Lower leg skin (tissue), 4 donors: ENCODE measurements at regions not wholly inside any gene's neighbourhood (a gene's known extent, or its start where the extent isn't known, plus 50 kb on each side); places are given as distances from the start of the nearest gene placed in this dataset.

ENCODE experiments used
- DNase-seq, 2 donors: peaks; one replicate each; pipeline ENCODE4 v3.0.0-alpha.2; 2019; ENCODE audit warnings: low spot score in 2 of 2
- H3K4me3 ChIP-seq: fragments of 200-600 bp; sonication (generic); 2 replicates; pipeline ENCODE4 v1.5.1; 2017; ENCODE audit warnings: mild to moderate bottlenecking, low read depth; ENCODE audit not compliant: poor library complexity, severe bottlenecking
- CTCF ChIP-seq, 3 donors: fragments of 450-650 bp; IDR thresholded peaks; one replicate each; pipeline ENCODE4 v1.5.1; 2016; ENCODE audit warnings: antibody characterized with exemption in 3 of 3, mild to moderate bottlenecking in 3 of 3, moderate library complexity in 2 of 3
- POLR2A ChIP-seq, 2 donors: fragments of 450-650 bp; IDR thresholded peaks; one replicate each; pipeline ENCODE4 v1.6.1; 2016 to 2017; ENCODE audit warnings: antibody characterized with exemption in 2 of 2, mild to moderate bottlenecking in 1 of 2, moderate library complexity in 1 of 2
- WGBS, 2 donors: methylation state at CpG; one replicate each; pipeline ENCODE4 v1.1.5; 2018; 5-methylcytosine and 5-hydroxymethylcytosine counted together
- intact Hi-C: fragments of 100-400 bp; cut with DNase I; formaldehyde crosslinking; loops from one replicate; pipeline ENCODE4 v1.15.0; 2023; ENCODE audit warnings: low total_unique reads

DNA sequence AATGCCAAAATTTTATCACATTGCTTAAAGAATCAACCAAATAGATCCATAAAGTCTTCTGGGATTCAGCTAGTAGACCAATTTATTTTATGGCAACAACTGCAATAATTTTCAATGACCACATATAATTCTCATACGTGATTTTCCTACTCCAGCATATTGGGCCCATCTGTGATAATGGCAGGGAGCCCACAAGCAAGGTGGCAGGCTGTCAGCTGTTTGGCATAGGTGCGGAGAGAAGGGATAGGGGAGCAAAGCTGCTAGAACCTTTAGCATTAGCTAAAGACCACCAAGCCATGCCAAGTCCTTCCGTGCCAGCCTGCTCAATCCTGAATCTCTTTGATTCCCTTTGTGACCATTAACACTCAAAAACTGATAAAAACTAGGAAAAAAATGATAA is 721.2 kb downstream of the XPNPEP1 start:
- WGBS, 2 donors: 71 to 85% methylated on average over 3 of the region's 3 CpGs
- no peak for DNase-seq
- intact Hi-C loops: no loop called here
- TF ChIP-seq POLR2A (IDR thresholded peaks at IDR 0.05) (no peak), CTCF (IDR thresholded peaks at IDR 0.05) (no peak)
- H3K4me3 ChIP-seq: no peak overlapping the region

- WGBS, 2 donors: 42 to 50% methylated on average over 2 of the region's 2 CpGs
- H3K4me3 ChIP-seq: no peak overlapping the region
- intact Hi-C loops: no loop called here
Observed at GRCh38 chr10:109200646-109201045, 722.7 kb downstream of the XPNPEP1 start.

GRCh38 chr10:109191823-109192222 is 731.5 kb downstream of the XPNPEP1 start:
- 73 to 82% methylated on average over 2 of the region's 2 CpGs for WGBS, 2 donors
- intact Hi-C loops: no loop called here
- no peak overlapping the region for H3K4me3 ChIP-seq
- TF ChIP-seq POLR2A (IDR thresholded peaks at IDR 0.05) (no peak), CTCF (IDR thresholded peaks at IDR 0.05) (no peak)
- DNase-seq: no peak

More at GRCh38 chr10:109200646-109201045, 722.7 kb downstream of the XPNPEP1 start:
- no peak for TF ChIP-seq CTCF (IDR thresholded peaks at IDR 0.05)
- no peak for TF ChIP-seq POLR2A (IDR thresholded peaks at IDR 0.05)
- DNase-seq: no peak

- TF ChIP-seq CTCF (IDR thresholded peaks at IDR 0.05) (no peak), POLR2A (IDR thresholded peaks at IDR 0.05) (no peak)
- no peak overlapping the region for H3K4me3 ChIP-seq
- DNase-seq: no peak
- 73 to 78% methylated on average over 5 of the region's 5 CpGs for WGBS, 2 donors
- intact Hi-C loops: no loop called here
Observed at GRCh38 chr10:109191341-109191740, 732.0 kb downstream of the XPNPEP1 start.

DNA sequence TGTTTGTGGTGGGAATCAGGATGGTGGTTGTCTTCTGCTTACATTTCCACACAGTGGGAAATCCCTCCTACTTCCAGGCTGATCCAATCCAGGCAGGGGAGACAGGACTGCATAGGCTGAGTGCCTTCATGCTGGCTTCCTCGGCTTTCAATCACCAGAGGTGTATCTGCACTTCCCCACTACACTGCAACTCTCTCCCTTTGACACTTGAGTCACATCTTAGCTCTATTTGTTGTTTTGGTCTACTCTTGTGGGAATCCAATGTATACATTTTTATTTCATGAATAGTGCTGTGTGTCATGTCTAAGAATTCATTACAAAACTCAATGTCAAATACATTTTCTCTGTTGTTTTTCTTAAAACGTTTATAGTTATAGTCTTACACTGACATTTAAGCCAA is 735.6 kb downstream of the XPNPEP1 start:
- TF ChIP-seq CTCF (IDR thresholded peaks at IDR 0.05) (no peak), POLR2A (IDR thresholded peaks at IDR 0.05) (no peak)
- no peak for DNase-seq
- no peak overlapping the region for H3K4me3 ChIP-seq
- 28% methylated on average over 2 of the region's 2 CpGs for WGBS, 2 donors
- intact Hi-C loops: no loop called here

DNA sequence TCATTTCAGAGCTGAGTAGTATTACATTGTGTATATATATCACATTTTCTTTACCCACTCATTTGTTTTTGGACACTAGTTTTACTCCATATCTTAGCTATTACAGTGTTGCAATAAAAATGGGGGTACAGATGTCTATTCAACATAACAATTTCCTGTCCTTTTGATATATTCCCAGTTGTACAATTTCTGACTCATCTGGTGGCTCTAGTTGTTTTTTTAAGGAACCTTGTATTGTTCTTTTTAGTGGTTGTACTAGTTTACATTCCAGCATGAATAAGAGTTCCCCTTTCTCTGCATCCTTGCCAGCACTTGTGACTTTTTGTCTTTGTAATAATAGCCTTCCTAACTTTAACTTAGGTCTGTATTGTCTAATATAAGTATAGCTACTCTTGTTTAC is 739.9 kb downstream of the XPNPEP1 start:
- intact Hi-C loops: no loop called here
- DNase-seq: no peak
- no peak overlapping the region for H3K4me3 ChIP-seq
- TF ChIP-seq CTCF (IDR thresholded peaks at IDR 0.05) (no peak), POLR2A (IDR thresholded peaks at IDR 0.05) (no peak)
